Trophoblast cell (in vitro differentiated cells and primary cell): ENCODE measurements at regions not wholly inside any gene's neighbourhood (a gene's known extent, or its start where the extent isn't known, plus 50 kb on each side); places are given as distances from the start of the nearest gene placed in this dataset.
"Not testable (repeated sequence)": the region's sequence is repeated elsewhere in the genome, so short reads cannot be mapped to it uniquely, and the experiment has no call there.

Source experiments
- DNase-seq, 2 donors: peaks; one replicate each; pipeline ENCODE4 v3.0.0-alpha.2; 2016
- H2AFZ ChIP-seq: 2 replicates; pipeline ENCODE4 v1.6.1; 2013; ENCODE audit warnings: low read length, moderate library complexity, mild to moderate bottlenecking; ENCODE audit not compliant: insufficient read depth, poor library complexity
- H2AK5ac ChIP-seq: 2 replicates; pipeline ENCODE4 v1.6.1; 2013; ENCODE audit warnings: mild to moderate bottlenecking, low read length
- H2BK120ac ChIP-seq: 2 replicates; pipeline ENCODE4 v1.6.1; 2013; ENCODE audit warnings: low read length, mild to moderate bottlenecking, moderate library complexity; ENCODE audit not compliant: insufficient read depth, poor library complexity
- H2BK12ac ChIP-seq: 2 replicates; pipeline ENCODE4 v1.6.1; 2013; ENCODE audit warnings: mild to moderate bottlenecking, low read length, moderate library complexity
- H2BK5ac ChIP-seq: 2 replicates; pipeline ENCODE4 v1.6.1; 2013; ENCODE audit warnings: low read length, low read depth, moderate library complexity, mild to moderate bottlenecking; ENCODE audit not compliant: poor library complexity
- H3K14ac ChIP-seq: 2 replicates; pipeline ENCODE4 v1.6.1; 2013; ENCODE audit warnings: mild to moderate bottlenecking, low read length
- H3K18ac ChIP-seq: 2 replicates; pipeline ENCODE4 v1.6.1; 2013; ENCODE audit warnings: mild to moderate bottlenecking, low read length
- H3K23ac ChIP-seq: 2 replicates; pipeline ENCODE4 v1.6.1; 2013; ENCODE audit warnings: low read length
- H3K27ac ChIP-seq: 2 replicates; pipeline ENCODE4 v1.5.1; 2013; ENCODE audit warnings: low read depth, mild to moderate bottlenecking, inconsistent platforms, low read length, moderate library complexity
- H3K27me3 ChIP-seq: 2 replicates; pipeline ENCODE4 v1.6.1; 2013; ENCODE audit warnings: inconsistent platforms, mild to moderate bottlenecking, low read length, moderate library complexity; ENCODE audit not compliant: insufficient read depth
- H3K36me3 ChIP-seq, 2 experiments: 1 replicate in 1 of 2; 2 replicates in 1 of 2; pipeline ENCODE4 v1.6.1; 2013; ENCODE audit warnings: low read length in 2 of 2, mild to moderate bottlenecking in 2 of 2, moderate library complexity in 1 of 2; ENCODE audit not compliant: insufficient read depth in 2 of 2, control insufficient read depth in 1 of 2
- H3K4ac ChIP-seq: 2 replicates; pipeline ENCODE4 v1.6.1; 2013; ENCODE audit warnings: low read depth, mild to moderate bottlenecking, low read length, moderate library complexity
- H3K4me1 ChIP-seq, 2 experiments: 1 replicate in 1 of 2; 2 replicates in 1 of 2; pipeline ENCODE4 v1.6.1; 2013; ENCODE audit warnings: low read length in 2 of 2, mild to moderate bottlenecking in 2 of 2, moderate library complexity in 1 of 2; ENCODE audit not compliant: insufficient read depth in 2 of 2, control insufficient read depth in 1 of 2
- H3K4me2 ChIP-seq: 2 replicates; pipeline ENCODE4 v1.6.1; 2013; ENCODE audit warnings: inconsistent platforms, mild to moderate bottlenecking, low read length, moderate library complexity
- H3K4me3 ChIP-seq: 2 replicates; pipeline ENCODE4 v1.5.1; 2013; ENCODE audit warnings: mild to moderate bottlenecking, low read depth, low read length, inconsistent platforms
- H3K79me1 ChIP-seq: one replicate; pipeline ENCODE4 v1.6.1; 2013; ENCODE audit warnings: low read length
- H3K79me2 ChIP-seq: 2 replicates; pipeline ENCODE4 v1.6.1; 2013; ENCODE audit warnings: low read length, mild to moderate bottlenecking; ENCODE audit not compliant: control insufficient read depth, insufficient read depth, poor library complexity
- H3K9ac ChIP-seq: 2 replicates; pipeline ENCODE4 v1.6.1; 2013; ENCODE audit warnings: mild to moderate bottlenecking, low read length
- H3K9me3 ChIP-seq: 2 replicates; pipeline ENCODE4 v1.6.1; 2013; ENCODE audit warnings: low read depth, mild to moderate bottlenecking, control low read depth, inconsistent platforms, low read length; ENCODE audit not compliant: insufficient read depth
- H4K12ac ChIP-seq: 2 replicates; pipeline ENCODE4 v1.6.1; 2013; ENCODE audit warnings: low read depth, mild to moderate bottlenecking, low read length, moderate library complexity
- H4K8ac ChIP-seq: 2 replicates; pipeline ENCODE4 v1.6.1; 2013; ENCODE audit warnings: low read depth, mild to moderate bottlenecking, low read length, moderate library complexity
- H4K91ac ChIP-seq: one replicate; pipeline ENCODE4 v1.6.1; 2013; ENCODE audit warnings: low read depth, mild to moderate bottlenecking, low read length, moderate library complexity
- WGBS: extraction: QIAGEN DNeasy Blood & Tissue Kit; methylation state at CpG from one replicate; pipeline ENCODE4 v1.1.7; 2013; ENCODE audit warnings: missing lambda C conversion rate; ENCODE audit not compliant: insufficient read length, insufficient coverage; ENCODE audit errors: extremely low coverage; 5-methylcytosine and 5-hydroxymethylcytosine counted together

GRCh38 chr9:33698267-33698666, 97.1 kb upstream of the PRSS3 start:
- H3K27me3 ChIP-seq = no peaks in the 10 kb centered on the region
- DNase-seq = no peak
- H3K9ac ChIP-seq = no peak overlapping the region
- no peak overlapping the region for H3K4ac ChIP-seq
- no peaks in the 10 kb centered on the region for H3K36me3 ChIP-seq
- no peak overlapping the region for H3K4me2 ChIP-seq
- H2BK12ac ChIP-seq = no peak overlapping the region
- no peaks in the 10 kb centered on the region for H3K79me2 ChIP-seq
- no peak overlapping the region for H4K12ac ChIP-seq
- H4K8ac ChIP-seq = no peak overlapping the region
- no peak overlapping the region for H3K27ac ChIP-seq
- H3K9me3 ChIP-seq = no peaks in the 10 kb centered on the region
- WGBS = no CpG with 5 or more reads among the region's 1 CpG
- no peak overlapping the region for H3K23ac ChIP-seq
- no peaks in the 10 kb centered on the region for H3K4me1 ChIP-seq
- H3K18ac ChIP-seq = no peak overlapping the region
- H3K4me3 ChIP-seq = no peak overlapping the region
- H3K14ac ChIP-seq = no peak overlapping the region
- H3K79me1 ChIP-seq = no peaks in the 10 kb centered on the region
- H2AK5ac ChIP-seq = no peak overlapping the region
- H4K91ac ChIP-seq = no peak overlapping the region
- H2AFZ ChIP-seq = no peak overlapping the region
- H2BK120ac ChIP-seq = no peak overlapping the region
- no peak overlapping the region for H2BK5ac ChIP-seq

GRCh38 chr9:33700940-33701339, 94.4 kb upstream of the PRSS3 start:
- not testable (repeated sequence) for H2AK5ac ChIP-seq, H3K14ac ChIP-seq, H3K4me2 ChIP-seq, H3K36me3 ChIP-seq, DNase-seq, H2BK120ac ChIP-seq, H4K8ac ChIP-seq, H3K18ac ChIP-seq, H3K9me3 ChIP-seq, H3K79me2 ChIP-seq, H3K27me3 ChIP-seq, H3K4me3 ChIP-seq, H4K12ac ChIP-seq, H3K79me1 ChIP-seq, H2AFZ ChIP-seq, H4K91ac ChIP-seq, H2BK5ac ChIP-seq, H3K4me1 ChIP-seq, H3K4ac ChIP-seq, H3K23ac ChIP-seq, H2BK12ac ChIP-seq, H3K27ac ChIP-seq, H3K9ac ChIP-seq
- WGBS = no CpG with 5 or more reads among the region's 2 CpGs

GRCh38 chr9:33703430-33704102, 91.8 kb upstream of the PRSS3 start:
- Histone ChIP-seq H3K23ac (no peak overlapping the region), H3K4me3 (no peak overlapping the region), H2BK120ac (no peak overlapping the region), H3K4me2 (no peak overlapping the region), H2BK12ac (no peak overlapping the region), H3K14ac (no peak overlapping the region), H3K4me1 (no peaks in the 10 kb centered on the region), H2BK5ac (no peak overlapping the region), H3K9ac (no peak overlapping the region), H3K27me3 (no peaks in the 10 kb centered on the region), H3K36me3 (no peaks in the 10 kb centered on the region), H2AK5ac (no peak overlapping the region), H3K4ac (no peak overlapping the region), H4K91ac (no peak overlapping the region), H3K79me1 (no peaks in the 10 kb centered on the region), H3K27ac (no peak overlapping the region), H3K9me3 (no peaks in the 10 kb centered on the region), H3K79me2 (no peaks in the 10 kb centered on the region), H4K8ac (no peak overlapping the region), H2AFZ (no peak overlapping the region), H3K18ac (no peak overlapping the region), H4K12ac (no peak overlapping the region)
- WGBS = no CpG with 5 or more reads among the region's 8 CpGs
- DNase-seq = no peak

- not testable (repeated sequence) for H3K18ac ChIP-seq, H3K9ac ChIP-seq, H3K4me3 ChIP-seq, H2BK5ac ChIP-seq, H3K79me2 ChIP-seq, H3K4me2 ChIP-seq, H3K79me1 ChIP-seq, H2AK5ac ChIP-seq, H3K36me3 ChIP-seq, H3K4ac ChIP-seq, H3K4me1 ChIP-seq, H4K12ac ChIP-seq, H2AFZ ChIP-seq, H4K91ac ChIP-seq, H4K8ac ChIP-seq, H3K14ac ChIP-seq, H3K27me3 ChIP-seq, H3K27ac ChIP-seq, H3K9me3 ChIP-seq, H2BK12ac ChIP-seq, H3K23ac ChIP-seq, H2BK120ac ChIP-seq, DNase-seq
- no CpG with 5 or more reads among the region's 2 CpGs for WGBS
These were observed 89.9 kb upstream of the PRSS3 start for GRCh38 chr9:33705440-33705839.
